ENCODE measurements at regions not wholly inside any gene's neighbourhood (a gene's known extent, or its start where the extent isn't known, plus 50 kb on each side); places are given as distances from the start of the nearest gene placed in this dataset.
A peak's percentile ranks its signal among the peaks of the same experiment; 100 is the strongest.
"Not testable (repeated sequence)": the region's sequence is repeated elsewhere in the genome, so short reads cannot be mapped to it uniquely, and the experiment has no call there.

- no peak for DNase-seq
These were observed 159.1 kb upstream of the TTC29 start for GRCh38 chr4:147104768-147105167.

- no peak for DNase-seq
These were observed 162.7 kb upstream of the TTC29 start for GRCh38 chr4:147108409-147108808.

GRCh38 chr4:147109800-147110199, 164.1 kb upstream of the TTC29 start:
- no peak for DNase-seq

- DNase-seq = no peak
These were observed 165.1 kb upstream of the TTC29 start for GRCh38 chr4:147110473-147111367.

GRCh38 chr4:147112196-147112595, 166.5 kb upstream of the TTC29 start:
- DNase-seq = not testable (repeated sequence)

GRCh38 chr4:147117431-147117830, 171.8 kb upstream of the TTC29 start:
- DNase-seq = no peak

GRCh38 chr4:147118528-147118927, 172.9 kb upstream of the TTC29 start:
- no peak for DNase-seq

GRCh38 chr4:147122685-147123084, 177.0 kb upstream of the TTC29 start:
- DNase-seq = no peak

- no peak for DNase-seq
These were observed 177.5 kb upstream of the TTC29 start for GRCh38 chr4:147123146-147123545.

GRCh38 chr4:147128787-147129186, 183.1 kb upstream of the TTC29 start:
- DNase-seq = no peak

- no peak for DNase-seq
These were observed 184.0 kb upstream of the TTC29 start for GRCh38 chr4:147129687-147130086.

GRCh38 chr4:147134536-147135210, 189.0 kb upstream of the TTC29 start:
- DNase-seq = no peak

GRCh38 chr4:147136310-147136709, 190.6 kb upstream of the TTC29 start:
- no peak for DNase-seq

GRCh38 chr4:147136751-147137150, 191.1 kb upstream of the TTC29 start:
- DNase-seq = no peak

GRCh38 chr4:147137280-147137679, 191.6 kb upstream of the TTC29 start:
- DNase-seq = no peak

GRCh38 chr4:147138171-147138570, 192.5 kb upstream of the TTC29 start:
- DNase-seq = no peak

- no peak for DNase-seq
These were observed 194.0 kb upstream of the TTC29 start for GRCh38 chr4:147139455-147140198.

GRCh38 chr4:147151763-147152162, 206.1 kb upstream of the TTC29 start:
- DNase-seq = no peak

- no peak for DNase-seq
These were observed 212.4 kb upstream of the TTC29 start for GRCh38 chr4:147157860-147158701.

GRCh38 chr4:147160908-147161513, 215.3 kb upstream of the TTC29 start:
- DNase-seq = peak; percentile 15

GRCh38 chr4:147163311-147163710, 217.6 kb upstream of the TTC29 start:
- DNase-seq = no peak

GRCh38 chr4:147168200-147168599, 222.5 kb upstream of the TTC29 start:
- not testable (repeated sequence) for DNase-seq
